ENCODE measurements at regions not wholly inside any gene's neighbourhood (a gene's known extent, or its start where the extent isn't known, plus 50 kb on each side); places are given as distances from the start of the nearest gene placed in this dataset.
A peak's percentile ranks its signal among the peaks of the same experiment; 100 is the strongest.

GRCh38 chr10:117443686-117444041 lies 68.4 kb upstream of the PDZD8 start (continued):
- TF ChIP-seq USF2 (IDR thresholded peaks at IDR 0.05) (no peak), MAFK (IDR thresholded peaks at IDR 0.05; ENCODE audit: partially characterized antibody) (no peak)

- DNase-seq (ENCODE audit: low read depth in 1 of 2, low spot score in 1 of 2) = peak; percentile 77 to 84
- Histone ChIP-seq H3K27ac (peak overlapping the region; percentile 37 to 59; a peak in 5 of 6 replicates), H3K4me1 (peaks cover 27% of the 10 kb centered on the region), H3K4me3 (no peak overlapping the region), H3K4me2 (peak overlapping the region; percentile 53), H3K9me3 (peaks cover 8% of the 10 kb centered on the region; the same call in 1 of the 3 replicates)
- POLR2A ChIA-PET = interaction anchor here (0.6 to 1.4 kb wide), 3 partner anchors 12 to 69 kb away, joined by 3 to 7 read pairs (median 4); no protein-coding TSS in a partner anchor
- TF ChIP-seq CBX8 (IDR thresholded peaks at IDR 0.05) (no peak), BCL3 (IDR thresholded peaks at IDR 0.05) (no peak), E2F6 (IDR thresholded peaks at IDR 0.05; ENCODE audit: borderline replicate concordance, low read depth) (no peak), ATOH8 (CRISPR knock-in tag; IDR thresholded peaks at IDR 0.05; ENCODE audit: low read depth) (no peak), FOXS1 (CRISPR knock-in tag; IDR thresholded peaks at IDR 0.05) (no peak), FOSL2 (IDR thresholded peaks at IDR 0.05) (no peak), FOSL2 (CRISPR knock-in tag; IDR thresholded peaks at IDR 0.05) (no peak), RAD21 (conservative IDR thresholded peaks at IDR 0.05 in 1 of 2, IDR thresholded peaks at IDR 0.05 in 1 of 2) (peak; percentile 66 to 67), MAFK (IDR thresholded peaks at IDR 0.05; ENCODE audit: partially characterized antibody) (peak; percentile 64), BHLHE40 (IDR thresholded peaks at IDR 0.05; ENCODE audit: low read depth, low read length) (no peak), CTCF (IDR thresholded peaks at IDR 0.05) (peak; percentile 82), ZSCAN20 (CRISPR knock-in tag; IDR thresholded peaks at IDR 0.05) (no peak), SMC3 (IDR thresholded peaks at IDR 0.05) (peak; percentile 72), HOXB13 (CRISPR knock-in tag; IDR thresholded peaks at IDR 0.05; ENCODE audit: low read depth) (no peak), MAZ (IDR thresholded peaks at IDR 0.05; ENCODE audit: borderline replicate concordance, low read depth, low read length) (no peak), JUNB (IDR thresholded peaks at IDR 0.05) (no peak), FOSB (CRISPR knock-in tag; IDR thresholded peaks at IDR 0.05) (no peak)
- 32% methylated on average over 15 of the region's 15 CpGs for WGBS (ENCODE audit: missing lambda C conversion rate)
- no peak for FAIRE-seq
- ATAC-seq = peak; percentile 79 to 94
- CTCF ChIA-PET = interaction anchor here (0.6 to 3.6 kb wide), 43 partner anchors 9 to 1218 kb away, joined by 3 to 59 read pairs (median 4); no protein-coding TSS in a partner anchor
Observed at GRCh38 chr10:117442944-117443685, 67.9 kb upstream of the PDZD8 start.

GRCh38 chr10:117442521-117442920 lies 67.3 kb upstream of the PDZD8 start:
- peak; percentile 47 to 63; a peak in 5 of 6 replicates for ATAC-seq
- no peak for DNase-seq (ENCODE audit: low read depth in 1 of 2, low spot score in 1 of 2)
- TF ChIP-seq RFX5 (IDR thresholded peaks at IDR 0.05) (peak; percentile 71), REST (IDR thresholded peaks at IDR 0.05) (no peak)
- POLR2A ChIA-PET = interaction anchor here (0.7 to 1.4 kb wide), 3 partner anchors 13 to 224 kb away, joined by 3 to 7 read pairs (median 3); no protein-coding TSS in a partner anchor
- Histone ChIP-seq H3K4me3 (no peak overlapping the region), H3K9me3 (peaks cover 8% of the 10 kb centered on the region; the same call in 1 of the 3 replicates), H3K4me1 (peaks cover 27% of the 10 kb centered on the region), H3K27ac (peak overlapping the region; percentile 37 to 59; a peak in 5 of 6 replicates), H3K4me2 (peak overlapping the region; percentile 53)
- WGBS (ENCODE audit: missing lambda C conversion rate) = 67% methylated on average over 6 of the region's 6 CpGs
- CTCF ChIA-PET = interaction anchor here (0.7 to 3.6 kb wide), 44 partner anchors 8 to 1218 kb away, joined by 3 to 59 read pairs (median 4); no protein-coding TSS in a partner anchor
- FAIRE-seq = no peak

All from A549 (cell line).